Anterior cingulate cortex (tissue), 58 donors: ENCODE measurements at regions not wholly inside any gene's neighbourhood (a gene's known extent, or its start where the extent isn't known, plus 50 kb on each side); places are given as distances from the start of the nearest gene placed in this dataset.

Source experiments
- DNase-seq, 58 donors: peaks; one replicate each; lab custom pipeline; 2025; lab: John Stamatoyannopoulos, UW

DNA sequence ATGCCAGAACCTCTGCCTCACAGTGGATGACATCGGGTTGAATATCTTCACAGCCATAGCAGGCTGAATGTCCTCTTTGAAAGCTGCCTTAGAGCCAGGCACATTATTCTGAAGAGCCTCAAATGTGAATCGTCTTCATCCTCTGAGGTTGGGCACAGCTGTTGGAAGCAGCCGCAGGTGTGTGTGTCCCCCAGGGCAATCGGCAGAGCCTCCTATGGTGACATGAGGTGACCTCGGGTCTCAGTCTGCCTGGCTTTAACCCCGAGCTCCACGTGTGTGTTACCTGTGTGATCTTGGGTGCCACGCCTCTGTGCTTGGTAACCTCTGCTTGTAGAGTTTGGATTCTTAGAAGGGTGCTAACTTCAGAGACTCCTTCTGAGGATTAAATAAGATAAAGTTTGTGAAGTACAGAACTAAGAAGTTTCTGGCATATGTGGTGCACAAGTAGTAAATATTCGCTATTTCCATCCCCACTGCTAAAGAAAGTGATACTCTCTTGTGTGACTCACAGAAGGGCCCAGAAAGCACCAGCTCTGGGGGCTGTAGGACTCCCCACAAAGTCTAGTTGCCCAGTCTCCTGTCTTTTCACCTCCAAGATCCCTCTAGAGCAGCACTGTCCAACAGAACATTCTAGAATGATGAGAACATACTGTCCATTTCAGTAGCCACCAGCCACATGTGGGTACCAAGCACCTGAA is 500.9 kb downstream of the NPHP4 start:
- no peak for DNase-seq

GRCh38 chr1:5490635-5491034 is 501.6 kb downstream of the NPHP4 start:
- no peak for DNase-seq

DNA sequence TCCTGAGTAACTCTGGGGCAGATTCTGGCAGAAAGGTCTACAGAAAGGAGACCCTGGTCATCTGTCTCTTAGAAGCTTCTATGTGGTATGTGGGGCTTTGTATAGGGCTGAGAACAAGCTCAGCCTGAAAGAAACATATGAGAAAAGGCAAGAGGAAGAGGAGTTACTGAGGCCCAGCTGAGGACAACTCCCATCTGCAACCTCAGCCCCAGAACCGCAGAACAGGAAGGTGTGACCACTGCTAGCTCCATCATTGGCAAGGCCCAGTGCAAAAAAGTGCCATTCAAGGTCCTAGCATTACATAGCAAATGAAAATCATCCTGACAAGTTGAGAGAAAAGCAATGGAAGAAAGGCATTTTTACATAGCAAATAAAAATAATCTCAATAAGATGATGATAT is 503.8 kb downstream of the NPHP4 start:
- no peak for DNase-seq

DNA sequence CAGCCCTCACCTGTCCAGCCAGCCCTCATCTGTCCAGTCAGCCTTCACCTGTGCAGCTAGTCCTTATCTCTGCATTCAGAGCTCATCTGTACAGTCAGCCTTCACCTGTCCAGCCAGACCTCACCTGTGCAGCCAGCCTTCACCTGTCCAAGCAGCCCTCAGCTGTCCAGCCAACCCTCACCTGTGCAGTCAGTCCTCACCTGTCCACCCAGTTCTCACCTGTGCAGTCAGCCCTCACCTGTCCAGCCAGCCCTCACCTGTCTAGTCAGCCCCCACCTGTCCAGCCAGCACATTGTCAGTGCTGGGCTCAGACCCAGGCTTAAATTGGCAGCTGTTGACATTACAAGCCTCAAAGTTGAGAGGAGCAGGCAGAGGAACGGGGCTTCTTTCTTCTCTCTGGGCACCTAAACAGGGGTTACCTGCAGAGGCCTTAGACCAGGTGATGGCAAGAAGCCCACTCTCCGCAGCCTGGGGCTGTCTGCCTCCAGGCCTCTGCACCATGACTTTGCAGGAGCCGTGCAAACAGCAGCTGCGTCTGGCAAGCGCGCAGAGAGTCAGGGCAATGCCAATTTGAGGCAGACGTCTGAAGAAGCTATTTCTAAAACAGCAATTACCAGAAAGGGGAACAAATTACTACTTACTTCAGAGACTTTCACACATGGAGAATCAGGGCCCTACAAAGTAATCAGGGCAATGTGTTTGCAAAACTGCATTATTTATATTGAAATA is 506.1 kb downstream of the NPHP4 start:
- peak in 3 of 58 donors; percentile 11 to 14 (median 13) for DNase-seq

DNA sequence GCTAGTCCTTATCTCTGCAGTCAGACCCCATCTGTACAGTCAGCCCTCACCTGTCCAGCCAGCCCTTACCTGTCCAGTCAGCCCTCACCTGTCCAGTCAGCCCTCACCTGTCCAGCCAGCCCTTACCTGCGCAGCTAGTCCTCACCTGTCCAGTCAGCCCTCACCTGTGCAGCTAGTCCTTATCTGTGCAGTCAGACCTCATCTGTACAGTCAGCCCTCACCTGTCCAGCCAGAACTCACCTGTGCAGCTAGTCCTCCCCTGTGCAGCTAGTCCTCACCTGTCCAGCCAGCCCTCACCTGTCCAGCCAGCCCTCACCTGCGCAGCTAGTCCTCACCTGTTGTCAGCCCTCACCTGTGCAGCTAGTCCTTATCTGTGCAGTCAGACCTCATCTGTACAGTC is 506.8 kb downstream of the NPHP4 start:
- DNase-seq: no peak

DNA sequence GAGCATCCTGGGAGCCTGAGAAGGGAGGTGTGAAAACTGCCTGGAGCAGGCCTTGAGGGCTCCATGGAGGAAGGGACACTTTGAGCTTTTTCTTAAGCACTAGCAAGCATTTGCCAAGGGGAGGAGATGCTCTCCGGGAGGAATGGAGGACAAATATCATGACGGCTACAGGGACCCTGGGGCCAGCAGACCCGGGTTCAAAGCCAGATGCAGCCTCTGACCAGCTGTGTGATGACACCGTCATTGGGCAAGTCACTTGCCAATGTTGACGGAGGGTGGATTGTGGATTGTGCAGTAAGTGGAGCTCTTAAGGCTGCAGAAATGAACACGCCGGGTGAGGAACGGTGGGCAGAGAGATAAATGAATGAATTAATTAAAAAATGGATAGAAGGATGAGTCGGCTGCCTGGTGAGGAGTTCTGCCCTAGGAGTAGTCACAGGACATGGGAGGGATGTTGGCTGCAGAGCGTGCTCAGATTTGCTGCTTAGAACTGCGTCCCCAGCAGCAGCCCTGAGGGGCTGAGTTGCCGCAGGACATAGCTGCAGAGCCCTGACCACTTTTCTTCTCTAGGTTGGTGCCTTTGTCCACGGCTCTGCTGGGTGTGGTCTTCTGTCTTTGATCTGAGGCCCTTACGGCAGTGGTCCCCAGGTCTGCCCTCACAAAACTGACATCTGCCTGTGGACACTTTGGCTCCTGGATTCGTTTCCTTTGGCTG is 507.6 kb downstream of the NPHP4 start:
- no peak for DNase-seq

DNA sequence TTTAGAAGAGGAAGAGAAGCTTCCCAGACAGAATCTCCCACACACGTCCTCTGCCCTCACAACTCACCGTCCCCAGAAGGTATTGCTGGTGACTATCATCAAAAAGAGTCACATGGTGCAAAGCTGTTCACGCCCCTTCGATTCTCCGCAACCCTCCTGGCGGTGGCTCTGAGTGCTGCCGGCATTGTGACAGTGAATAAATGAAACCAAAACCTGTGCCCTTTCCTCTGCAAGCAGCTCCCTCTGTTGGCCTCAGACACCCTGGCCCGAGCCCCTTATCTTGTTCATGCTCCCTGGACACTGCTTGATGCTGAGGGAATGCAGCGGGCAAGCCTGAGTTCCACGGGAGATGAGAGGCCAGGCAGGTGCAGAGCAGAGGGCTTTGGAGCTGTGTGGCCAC is 510.3 kb downstream of the NPHP4 start:
- no peak for DNase-seq

GRCh38 chr1:5480906-5481305 is 511.3 kb downstream of the NPHP4 start:
- DNase-seq: no peak

- DNase-seq: peak in 19 of 58 donors; percentile 5 to 64 (median 31)
Observed at GRCh38 chr1:5479876-5480646, 512.2 kb downstream of the NPHP4 start.

- DNase-seq: no peak
Observed at GRCh38 chr1:5478961-5479360, 513.3 kb downstream of the NPHP4 start.

DNA sequence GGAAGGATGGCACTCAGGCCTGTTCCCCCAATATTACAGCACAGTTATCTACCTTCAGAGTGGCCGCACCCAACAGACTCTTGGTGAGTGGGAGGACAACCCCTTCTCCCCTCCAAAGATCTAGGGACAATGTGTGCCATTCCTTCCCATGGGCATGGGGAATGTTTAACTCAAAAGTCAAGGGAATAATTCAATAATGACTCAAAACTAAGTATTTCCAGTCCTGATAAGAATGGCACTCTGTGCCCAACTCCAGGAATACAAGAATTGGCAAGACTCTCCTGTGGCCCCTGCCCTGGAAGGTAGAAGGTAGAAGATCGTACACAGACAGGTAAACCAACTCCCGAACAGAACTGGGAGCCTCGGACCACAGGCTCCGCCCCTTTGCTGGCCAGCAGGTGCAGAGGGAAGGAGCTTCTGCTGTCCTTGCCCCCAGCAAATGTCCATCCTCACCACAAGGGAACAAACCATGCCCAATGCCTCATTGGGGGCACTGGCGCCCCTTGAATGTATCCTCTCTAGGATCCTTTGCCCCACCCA is 514.0 kb downstream of the NPHP4 start:
- DNase-seq: no peak

DNA sequence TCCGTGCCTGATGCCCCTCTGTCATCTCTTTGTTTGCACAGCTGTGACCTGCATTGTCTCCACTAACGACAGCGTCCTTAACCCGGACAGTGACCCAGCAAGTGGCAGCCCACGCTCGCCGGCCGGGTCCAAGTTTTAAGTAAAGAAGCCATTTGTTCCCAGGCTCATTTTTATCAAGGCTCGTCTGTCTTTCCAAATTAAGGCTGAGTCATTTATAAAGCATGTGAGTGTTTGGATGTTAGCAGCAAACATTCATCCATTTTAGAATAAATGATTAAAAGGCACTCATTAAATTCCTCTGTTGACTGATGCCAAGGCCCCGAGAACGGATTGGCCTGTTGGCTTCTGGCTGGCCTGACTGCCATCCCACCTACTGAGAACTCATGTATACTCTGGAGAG is 514.5 kb downstream of the NPHP4 start:
- DNase-seq: peak in 16 of 58 donors; percentile 6 to 59 (median 20)

- DNase-seq: no peak
Observed at GRCh38 chr1:5475572-5475971, 516.7 kb downstream of the NPHP4 start.

DNA sequence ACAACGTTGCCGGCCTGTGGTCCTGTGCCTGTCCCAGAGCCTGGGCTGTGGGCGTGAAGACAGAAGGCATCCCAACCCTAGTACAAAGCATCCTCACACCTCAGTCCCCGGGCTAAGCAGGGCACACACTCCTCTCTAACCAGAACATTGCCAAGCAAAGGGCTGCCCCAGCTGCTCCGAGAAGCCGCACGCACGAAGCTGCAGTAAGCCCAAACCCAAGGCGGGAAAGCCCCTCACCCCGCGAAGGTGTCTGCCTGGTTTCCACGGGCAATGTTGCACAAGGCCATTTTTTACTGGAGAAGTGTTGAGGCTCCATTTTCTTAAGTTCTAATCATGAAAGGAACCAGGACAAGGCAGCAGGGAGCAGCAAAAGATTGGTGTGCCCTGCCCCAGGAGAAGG is 519.0 kb downstream of the NPHP4 start:
- no peak for DNase-seq

GRCh38 chr1:5466487-5466886 is 525.7 kb downstream of the NPHP4 start:
- DNase-seq: no peak

DNA sequence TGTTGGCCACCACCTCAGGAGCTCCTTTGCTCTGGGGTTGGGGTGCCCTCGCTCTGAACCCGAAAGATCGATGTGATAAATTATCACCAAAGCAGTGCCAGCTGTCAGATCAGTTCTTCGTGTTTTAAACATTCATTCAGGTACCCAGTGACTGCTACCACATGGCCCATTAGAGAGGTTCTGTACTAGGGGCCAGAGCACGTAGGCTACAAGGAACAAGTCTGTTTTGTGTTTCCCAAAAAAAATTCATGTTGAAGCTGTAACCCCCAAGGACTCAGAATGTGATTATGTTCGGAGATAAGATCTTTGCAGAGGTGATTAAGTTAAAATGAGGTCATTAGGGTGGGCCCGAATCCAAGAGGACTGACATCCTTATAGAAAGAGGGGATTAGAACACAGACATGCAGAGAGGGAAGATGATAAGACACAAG is 526.9 kb downstream of the NPHP4 start:
- no peak for DNase-seq

DNA sequence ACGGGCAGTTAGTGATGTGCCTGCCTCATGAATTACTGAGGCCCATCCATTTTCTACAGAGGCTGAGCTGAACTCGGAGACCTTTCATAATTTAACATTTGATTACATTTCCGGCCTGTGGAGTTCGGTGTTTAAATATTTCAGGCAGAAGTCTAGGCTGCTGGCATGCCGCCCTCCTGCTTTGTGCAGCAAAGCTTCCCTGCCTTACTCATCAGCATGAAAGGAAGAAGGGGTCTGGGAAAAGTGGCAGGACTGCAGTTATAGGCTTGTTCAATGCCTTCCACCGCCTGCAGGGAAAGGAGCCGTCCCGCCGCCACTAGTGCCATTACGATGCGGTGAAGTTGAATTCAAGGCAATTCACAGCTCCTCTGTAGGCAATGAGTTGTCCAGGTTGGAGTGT is 527.9 kb downstream of the NPHP4 start:
- DNase-seq: no peak

GRCh38 chr1:5460974-5461373 is 531.3 kb downstream of the NPHP4 start:
- no peak for DNase-seq

GRCh38 chr1:5459839-5460610 is 532.2 kb downstream of the NPHP4 start:
- no peak for DNase-seq

GRCh38 chr1:5458248-5458647 is 534.0 kb downstream of the NPHP4 start:
- DNase-seq: no peak
